ENCODE measurements at regions not wholly inside any gene's neighbourhood (a gene's known extent, or its start where the extent isn't known, plus 50 kb on each side); places are given as distances from the start of the nearest gene placed in this dataset.
"Not testable (repeated sequence)": the region's sequence is repeated elsewhere in the genome, so short reads cannot be mapped to it uniquely, and the experiment has no call there.

GRCh38 chr3:198147993-198148392 lies 188.0 kb downstream of the LMLN start:
- CTCF ChIA-PET (ENCODE audit: low intra/inter-chr PET ratio); intact Hi-C loops (cut with micrococcal nuclease); in situ Hi-C loops (cut with MboI); POLR2A ChIA-PET; H2AFZ ChIP-seq (ENCODE audit: low read depth, low read length); H3K4me2 ChIP-seq (ENCODE audit: insufficient read depth, low read length); H3K4me3 ChIP-seq; H3K9me1 ChIP-seq (ENCODE audit: control insufficient read depth, insufficient read depth, low read length); FAIRE-seq; H3K9me3 ChIP-seq (replicated peaks; ENCODE audit: control insufficient read depth, insufficient read depth, low read depth, low read length); H3K9ac ChIP-seq (ENCODE audit: insufficient read depth in 1 of 2, low read depth in 2 of 2, low read length in 2 of 2); H3K79me2 ChIP-seq (ENCODE audit: control insufficient read depth, insufficient read depth, low read length); H4K20me1 ChIP-seq (replicated peaks; ENCODE audit: control insufficient read depth, insufficient read depth, low read length); H3K4me1 ChIP-seq (replicated peaks in 1 of 2; ENCODE audit: control insufficient read depth in 2 of 2, insufficient read depth in 2 of 2, low read length in 2 of 2); BruUV-seq (replicated peaks); H3K36me3 ChIP-seq (ENCODE audit: control insufficient read depth, insufficient read depth, low read length); H3K27me3 ChIP-seq (ENCODE audit: control insufficient read depth in 2 of 2, insufficient read depth in 2 of 2, low read length in 2 of 2); H3K27ac ChIP-seq (ENCODE audit: extremely low read depth, low read depth, low read length); TF ChIP-seq REST (CRISPR knock-in tag; IDR thresholded peaks at IDR 0.05; ENCODE audit: low read depth): not testable (repeated sequence)
- ATAC-seq (peak; percentile 82), DNase-seq (ENCODE audit: extremely low read depth in 1 of 4, low spot score in 3 of 4) (peak in 1 of 4 experiments; percentile 39)
- peak; percentile 25 to 70; a peak in 2 of 4 replicates for TF ChIP-seq RAD21 (CRISPR knock-in tag; conservative IDR thresholded peaks at IDR 0.05 in 1 of 2, IDR thresholded peaks at IDR 0.05 in 1 of 2)
- TF ChIP-seq REST (IDR thresholded peaks at IDR 0.05; ENCODE audit: borderline replicate concordance), result peak; percentile 65
- peak; percentile 26 to 39 (median 34); a peak in 3 of 6 replicates for TF ChIP-seq CTCF (IDR thresholded peaks at IDR 0.05 in 2 of 3, conservative IDR thresholded peaks at IDR 0.05 in 1 of 3; ENCODE audit: insufficient read depth in 2 of 3, low read depth in 1 of 3, low read length in 3 of 3)
- TF ChIP-seq TRIM24 (IDR thresholded peaks at IDR 0.05), result peak in 1 of 2 experiments; percentile 12; a peak in 1 of 4 replicates
- WGBS (ENCODE audit: insufficient coverage, low coverage, missing lambda C conversion rate), result 8% methylated on average over 6 of the region's 6 CpGs

- not testable (repeated sequence) for BruUV-seq (replicated peaks)
Observed at GRCh38 chr3:198149904-198150303, 189.9 kb downstream of the LMLN start.

More at GRCh38 chr3:198149904-198150303, 189.9 kb downstream of the LMLN start:
- H3K9me3 ChIP-seq (replicated peaks; ENCODE audit: control insufficient read depth, insufficient read depth, low read depth, low read length); H3K9me1 ChIP-seq (ENCODE audit: control insufficient read depth, insufficient read depth, low read length); H3K4me3 ChIP-seq; in situ Hi-C loops (cut with MboI); FAIRE-seq; POLR2A ChIA-PET; CTCF ChIA-PET (ENCODE audit: low intra/inter-chr PET ratio); H3K36me3 ChIP-seq (ENCODE audit: control insufficient read depth, insufficient read depth, low read length); H3K4me1 ChIP-seq (replicated peaks in 1 of 2; ENCODE audit: control insufficient read depth in 2 of 2, insufficient read depth in 2 of 2, low read length in 2 of 2); H3K4me2 ChIP-seq (ENCODE audit: insufficient read depth, low read length); H3K27me3 ChIP-seq (ENCODE audit: control insufficient read depth in 2 of 2, insufficient read depth in 2 of 2, low read length in 2 of 2); H2AFZ ChIP-seq (ENCODE audit: low read depth, low read length); H3K27ac ChIP-seq (ENCODE audit: extremely low read depth, low read depth, low read length); H3K9ac ChIP-seq (ENCODE audit: insufficient read depth in 1 of 2, low read depth in 2 of 2, low read length in 2 of 2); ATAC-seq; intact Hi-C loops (cut with micrococcal nuclease); H4K20me1 ChIP-seq (replicated peaks; ENCODE audit: control insufficient read depth, insufficient read depth, low read length); DNase-seq (ENCODE audit: extremely low read depth in 1 of 4, low spot score in 3 of 4); H3K79me2 ChIP-seq (ENCODE audit: control insufficient read depth, insufficient read depth, low read length): not testable (repeated sequence)
- WGBS (ENCODE audit: insufficient coverage, low coverage, missing lambda C conversion rate), result 57% methylated on average over 4 of the region's 5 CpGs

Data from K562 (cell line).